ENCODE measurements at regions not wholly inside any gene's neighbourhood (a gene's known extent, or its start where the extent isn't known, plus 50 kb on each side); places are given as distances from the start of the nearest gene placed in this dataset.

GRCh38 chr3:24628523-24629258 lies 134.0 kb upstream of the THRB start (continued):
- TF ChIP-seq PRDM6 (tag by site-specific recombination; IDR thresholded peaks at IDR 0.05) (peak; percentile 76), SALL2 (tag by site-specific recombination; IDR thresholded peaks at IDR 0.05; ENCODE audit: borderline replicate concordance) (0 out of 2 replicates have a peak, but pooled peaks have one; percentile 60), ZBTB44 (tag by site-specific recombination; IDR thresholded peaks at IDR 0.05) (no peak), ZSCAN30 (tag by site-specific recombination; IDR thresholded peaks at IDR 0.05) (0 out of 2 replicates have a peak, but pooled peaks have one; percentile 21), FEZF1 (tag by site-specific recombination; IDR thresholded peaks at IDR 0.05) (peak; percentile 26; the same call in 1 of the 2 replicates), ZNF785 (tag by site-specific recombination; IDR thresholded peaks at IDR 0.05) (no peak), WT1 (tag by site-specific recombination; IDR thresholded peaks at IDR 0.05) (peak; percentile 43; the same call in 1 of the 2 replicates), ZNF560 (tag by site-specific recombination; IDR thresholded peaks at IDR 0.05; ENCODE audit: borderline replicate concordance) (no peak), ZNF449 (tag by site-specific recombination; IDR thresholded peaks at IDR 0.05) (no peak), OSR2 (tag by site-specific recombination; IDR thresholded peaks at IDR 0.05) (peak; percentile 72; the same call in 1 of the 2 replicates), ZNF404 (tag by site-specific recombination; IDR thresholded peaks at IDR 0.05) (no peak), ZNF501 (tag by site-specific recombination; IDR thresholded peaks at IDR 0.05) (no peak), HOXD13 (CRISPR knock-in tag; IDR thresholded peaks at IDR 0.05; ENCODE audit: borderline replicate concordance) (no peak), ZNF692 (tag by site-specific recombination; IDR thresholded peaks at IDR 0.05) (no peak), BCL11B (tag by site-specific recombination; IDR thresholded peaks at IDR 0.05; ENCODE audit: low read depth) (peak; percentile 85), ZNF600 (tag by site-specific recombination; IDR thresholded peaks at IDR 0.05) (no peak)

GRCh38 chr3:24631481-24631880 lies 136.8 kb upstream of the THRB start:
- no peaks in the 10 kb centered on the region for H3K36me3 ChIP-seq (ENCODE audit: control insufficient read depth in 2 of 2, insufficient read depth in 1 of 2, low read length in 2 of 2)
- CTCF ChIA-PET, result no interaction called here
- POLR2A ChIA-PET, result no interaction called here
- H3K9me3 ChIP-seq (ENCODE audit: control insufficient read depth, insufficient read depth, low read depth, low read length), result no peaks in the 10 kb centered on the region
- TF ChIP-seq ZNF175 (tag by site-specific recombination; IDR thresholded peaks at IDR 0.05) (no peak), PBX3 (CRISPR knock-in tag; IDR thresholded peaks at IDR 0.05) (no peak), ZNF600 (tag by site-specific recombination; IDR thresholded peaks at IDR 0.05) (no peak), ZNF202 (tag by site-specific recombination; IDR thresholded peaks at IDR 0.05; ENCODE audit: borderline replicate concordance) (no peak), SP2 (tag by site-specific recombination; IDR thresholded peaks at IDR 0.05) (no peak)
- no peaks in the 10 kb centered on the region for H3K4me1 ChIP-seq (ENCODE audit: control insufficient read depth, insufficient read depth, low read length)
- no peak overlapping the region for H3K27ac ChIP-seq (ENCODE audit: extremely low read depth, low read depth, low read length)
- H3K4me3 ChIP-seq (ENCODE audit: low read depth, low read length), result no peak overlapping the region

All from HEK293 (cell line).